IPS-15b (cell line): ENCODE measurements at regions not wholly inside any gene's neighbourhood (a gene's known extent, or its start where the extent isn't known, plus 50 kb on each side); places are given as distances from the start of the nearest gene placed in this dataset.

Experiments
- H3K27me3 ChIP-seq: one replicate; pipeline ENCODE4 v1.6.1; 2013; ENCODE audit warnings: low read length; ENCODE audit not compliant: control insufficient read depth, insufficient read depth
- H3K36me3 ChIP-seq: one replicate; pipeline ENCODE4 v1.6.1; 2013; ENCODE audit warnings: low read length; ENCODE audit not compliant: control insufficient read depth, insufficient read depth
- H3K4me1 ChIP-seq: one replicate; pipeline ENCODE4 v1.6.1; 2013; ENCODE audit warnings: mild to moderate bottlenecking, low read length; ENCODE audit not compliant: control insufficient read depth, insufficient read depth
- H3K4me3 ChIP-seq: one replicate; pipeline ENCODE4 v1.5.1; 2013; ENCODE audit warnings: low read depth, low read length
- H3K9ac ChIP-seq: one replicate; pipeline ENCODE4 v1.6.1; 2013; ENCODE audit warnings: low read depth, mild to moderate bottlenecking, low read length
- H3K9me3 ChIP-seq: one replicate; pipeline ENCODE4 v1.6.1; 2013; ENCODE audit warnings: mild to moderate bottlenecking, low read length; ENCODE audit not compliant: control insufficient read depth, insufficient read depth

- Histone ChIP-seq H3K36me3 (no peaks in the 10 kb centered on the region), H3K27me3 (no peaks in the 10 kb centered on the region), H3K4me3 (no peak overlapping the region), H3K9ac (no peak overlapping the region), H3K4me1 (peaks cover 3% of the 10 kb centered on the region), H3K9me3 (no peaks in the 10 kb centered on the region)
These were observed 462.3 kb downstream of the PTPRU start for GRCh38 chr1:29698626-29699025.

DNA sequence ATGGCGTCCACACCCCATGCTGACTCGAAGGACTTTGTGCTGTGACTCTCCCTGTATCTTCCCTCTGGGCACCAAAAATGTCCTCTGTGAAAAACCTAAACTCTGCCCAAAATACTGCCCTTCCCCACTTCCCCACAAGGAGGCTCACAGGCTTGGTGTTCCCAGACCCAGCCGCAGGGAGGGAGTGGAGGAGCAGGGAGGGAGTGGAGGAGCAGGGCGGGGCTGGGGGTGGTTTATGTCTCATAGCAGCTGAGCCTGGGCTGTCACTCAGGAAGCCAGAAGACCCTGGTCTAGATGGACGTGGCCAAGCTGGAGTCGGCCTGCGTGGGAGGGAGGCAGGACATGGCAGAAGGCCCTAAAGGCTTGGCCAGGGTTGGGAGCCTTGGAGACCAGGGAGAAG is 461.7 kb downstream of the PTPRU start:
- Histone ChIP-seq H3K9ac (no peak overlapping the region), H3K4me1 (peaks cover 3% of the 10 kb centered on the region), H3K4me3 (no peak overlapping the region), H3K9me3 (no peaks in the 10 kb centered on the region), H3K27me3 (no peaks in the 10 kb centered on the region), H3K36me3 (no peaks in the 10 kb centered on the region)

GRCh38 chr1:29697391-29697780 is 461.1 kb downstream of the PTPRU start:
- no peak overlapping the region for H3K9ac ChIP-seq
- no peaks in the 10 kb centered on the region for H3K27me3 ChIP-seq

DNA sequence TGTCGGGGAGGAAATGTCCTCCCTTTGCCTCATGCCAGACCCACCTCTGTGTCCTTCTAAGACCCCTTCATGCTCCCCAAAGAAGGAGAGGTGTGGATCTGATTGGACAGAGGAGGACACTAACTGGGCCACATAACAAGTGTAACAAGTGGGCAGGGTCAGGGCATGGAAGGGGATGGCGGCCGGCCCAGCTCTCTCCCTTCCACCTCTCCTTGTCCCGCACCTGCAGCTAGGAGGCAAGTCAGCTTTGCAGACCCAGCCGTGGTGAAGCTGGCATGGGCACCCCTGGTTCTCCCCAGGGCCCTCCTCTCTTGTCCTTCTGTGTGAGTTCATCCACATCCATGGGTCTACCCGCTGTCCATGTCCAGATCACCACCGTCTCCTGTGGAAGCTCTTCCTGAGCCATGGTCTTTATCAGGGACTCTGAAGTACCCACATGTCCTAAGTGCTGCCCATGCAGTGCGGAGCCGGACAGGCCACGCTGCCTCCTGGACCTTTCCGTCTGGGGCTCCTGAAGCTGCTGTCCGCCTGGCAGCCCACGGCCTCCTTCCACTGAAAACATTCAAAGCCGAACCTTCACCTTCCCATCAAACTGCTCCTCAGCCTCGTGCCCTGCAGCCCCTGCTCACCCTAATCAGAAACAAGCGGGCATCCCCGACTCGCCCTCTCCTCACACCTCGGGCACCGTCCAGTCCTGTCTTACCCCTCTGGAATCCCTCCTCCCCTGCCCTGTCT is 460.5 kb downstream of the PTPRU start:
- no peak overlapping the region for H3K9ac ChIP-seq
- H3K4me1 ChIP-seq: peaks cover 3% of the 10 kb centered on the region
- no peaks in the 10 kb centered on the region for H3K27me3 ChIP-seq
- no peaks in the 10 kb centered on the region for H3K36me3 ChIP-seq
- H3K9me3 ChIP-seq: no peaks in the 10 kb centered on the region
- no peak overlapping the region for H3K4me3 ChIP-seq

More at GRCh38 chr1:29697391-29697780, 461.1 kb downstream of the PTPRU start:
- no peaks in the 10 kb centered on the region for H3K9me3 ChIP-seq
- H3K4me1 ChIP-seq: peaks cover 3% of the 10 kb centered on the region
- H3K36me3 ChIP-seq: no peaks in the 10 kb centered on the region
- no peak overlapping the region for H3K4me3 ChIP-seq

DNA sequence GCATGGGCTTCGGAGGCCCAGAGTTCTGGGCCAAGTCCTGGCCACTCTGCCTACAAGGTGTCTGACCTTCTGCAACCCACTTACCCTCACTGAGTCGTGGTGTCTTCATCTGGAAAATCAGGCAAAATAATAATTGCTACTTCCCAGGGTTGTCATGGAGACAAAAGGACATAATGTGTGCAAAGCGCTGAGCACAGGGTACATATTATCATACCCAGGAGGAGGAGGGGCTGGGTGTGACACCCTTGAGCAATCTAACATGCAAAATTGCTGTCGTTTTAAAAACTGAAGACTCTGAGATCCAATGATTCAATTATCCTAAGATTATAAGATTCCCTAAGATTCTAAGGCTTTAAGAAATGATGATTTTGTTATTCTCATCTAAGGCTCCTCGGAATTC is 459.5 kb downstream of the PTPRU start:
- Histone ChIP-seq H3K9me3 (no peaks in the 10 kb centered on the region), H3K9ac (no peak overlapping the region), H3K27me3 (no peaks in the 10 kb centered on the region), H3K4me1 (peaks cover 3% of the 10 kb centered on the region), H3K36me3 (no peaks in the 10 kb centered on the region), H3K4me3 (no peak overlapping the region)

DNA sequence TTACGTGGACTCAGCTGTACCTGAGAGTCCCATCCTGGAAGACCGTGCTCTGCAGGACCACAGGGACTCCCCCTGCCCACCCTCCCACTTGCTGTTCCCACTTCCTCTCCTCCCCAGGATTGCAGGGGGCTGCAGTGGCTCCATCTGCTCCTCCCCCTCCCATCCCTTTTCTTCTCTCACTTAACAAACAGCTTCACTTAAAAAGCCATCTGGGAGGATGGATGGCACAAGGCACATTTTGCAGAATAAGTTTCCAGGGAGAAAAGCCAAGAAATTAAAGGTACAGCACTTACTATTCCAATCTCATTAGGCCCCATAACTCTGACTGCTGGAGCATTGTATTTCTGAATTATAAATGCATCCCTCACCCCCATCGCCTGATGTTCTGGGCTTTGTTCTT is 458.7 kb downstream of the PTPRU start:
- Histone ChIP-seq H3K27me3 (peaks cover 3% of the 10 kb centered on the region), H3K9me3 (no peaks in the 10 kb centered on the region), H3K9ac (no peak overlapping the region), H3K36me3 (no peaks in the 10 kb centered on the region), H3K4me3 (no peak overlapping the region), H3K4me1 (peaks cover 3% of the 10 kb centered on the region)

- no peaks in the 10 kb centered on the region for H3K4me1 ChIP-seq
- no peaks in the 10 kb centered on the region for H3K9me3 ChIP-seq
- no peaks in the 10 kb centered on the region for H3K36me3 ChIP-seq
- no peak overlapping the region for H3K9ac ChIP-seq
- peaks cover 3% of the 10 kb centered on the region for H3K27me3 ChIP-seq
- no peak overlapping the region for H3K4me3 ChIP-seq
These were observed 455.2 kb downstream of the PTPRU start for GRCh38 chr1:29691499-29691898.

DNA sequence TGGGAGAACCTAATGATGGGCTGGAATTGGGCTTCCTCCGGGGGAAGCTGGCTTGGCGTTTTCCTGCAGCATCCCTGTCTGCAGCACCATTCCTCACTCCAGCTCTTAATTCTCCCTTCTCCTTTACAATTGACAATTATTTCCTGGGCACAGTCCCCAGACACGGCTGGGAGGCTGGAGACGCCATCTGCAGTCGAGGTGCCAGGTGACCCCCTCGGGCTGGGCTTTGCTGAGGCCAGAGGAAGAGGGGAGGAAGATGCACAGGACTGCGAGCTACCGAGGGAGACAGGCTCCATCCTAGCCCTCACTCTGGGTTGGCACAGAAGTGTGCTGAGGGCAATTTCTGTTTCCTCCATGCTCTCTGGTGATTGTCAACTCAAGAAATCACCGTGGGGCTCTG is 453.8 kb downstream of the PTPRU start:
- Histone ChIP-seq H3K9ac (no peak overlapping the region), H3K4me1 (no peaks in the 10 kb centered on the region), H3K27me3 (peaks cover 3% of the 10 kb centered on the region)

DNA sequence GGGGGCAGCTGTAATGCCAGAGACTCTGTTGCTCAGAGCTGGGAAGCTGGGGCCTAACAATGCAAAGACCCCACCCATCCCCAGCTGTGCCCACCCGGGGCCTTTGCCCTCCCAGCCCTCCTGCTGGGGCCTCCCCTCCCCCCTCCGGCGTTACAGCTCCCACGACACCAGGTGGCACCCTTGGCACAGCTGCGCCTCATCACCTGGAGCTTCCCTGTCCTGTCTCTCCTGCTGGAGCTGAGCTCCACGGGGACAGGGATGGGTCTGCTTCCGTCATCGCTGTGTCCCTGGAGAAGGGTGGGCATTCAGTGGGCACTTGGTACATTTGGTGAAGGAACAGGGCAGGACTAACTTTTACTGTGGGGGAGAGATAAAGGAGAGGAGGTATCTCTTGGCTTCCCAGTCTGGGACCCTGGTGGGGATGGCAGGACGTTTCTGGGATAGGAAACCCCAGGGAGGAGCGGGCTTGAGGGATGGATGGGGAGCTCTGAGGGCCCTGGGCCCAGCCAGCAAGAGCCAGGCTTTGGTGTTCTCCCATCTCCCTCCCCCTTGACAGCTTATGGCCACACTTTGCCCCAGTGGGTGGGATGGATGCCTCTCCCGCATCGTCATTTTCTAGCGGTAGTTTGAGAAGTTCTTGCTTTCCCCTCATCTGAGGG is 453.2 kb downstream of the PTPRU start:
- Histone ChIP-seq H3K4me3 (no peak overlapping the region), H3K9ac (no peak overlapping the region), H3K9me3 (no peaks in the 10 kb centered on the region), H3K4me1 (no peaks in the 10 kb centered on the region), H3K27me3 (peaks cover 3% of the 10 kb centered on the region), H3K36me3 (no peaks in the 10 kb centered on the region)

More for the DNA sequence above, 453.8 kb downstream of the PTPRU start:
- Histone ChIP-seq H3K4me3 (no peak overlapping the region), H3K36me3 (no peaks in the 10 kb centered on the region), H3K9me3 (no peaks in the 10 kb centered on the region)

DNA sequence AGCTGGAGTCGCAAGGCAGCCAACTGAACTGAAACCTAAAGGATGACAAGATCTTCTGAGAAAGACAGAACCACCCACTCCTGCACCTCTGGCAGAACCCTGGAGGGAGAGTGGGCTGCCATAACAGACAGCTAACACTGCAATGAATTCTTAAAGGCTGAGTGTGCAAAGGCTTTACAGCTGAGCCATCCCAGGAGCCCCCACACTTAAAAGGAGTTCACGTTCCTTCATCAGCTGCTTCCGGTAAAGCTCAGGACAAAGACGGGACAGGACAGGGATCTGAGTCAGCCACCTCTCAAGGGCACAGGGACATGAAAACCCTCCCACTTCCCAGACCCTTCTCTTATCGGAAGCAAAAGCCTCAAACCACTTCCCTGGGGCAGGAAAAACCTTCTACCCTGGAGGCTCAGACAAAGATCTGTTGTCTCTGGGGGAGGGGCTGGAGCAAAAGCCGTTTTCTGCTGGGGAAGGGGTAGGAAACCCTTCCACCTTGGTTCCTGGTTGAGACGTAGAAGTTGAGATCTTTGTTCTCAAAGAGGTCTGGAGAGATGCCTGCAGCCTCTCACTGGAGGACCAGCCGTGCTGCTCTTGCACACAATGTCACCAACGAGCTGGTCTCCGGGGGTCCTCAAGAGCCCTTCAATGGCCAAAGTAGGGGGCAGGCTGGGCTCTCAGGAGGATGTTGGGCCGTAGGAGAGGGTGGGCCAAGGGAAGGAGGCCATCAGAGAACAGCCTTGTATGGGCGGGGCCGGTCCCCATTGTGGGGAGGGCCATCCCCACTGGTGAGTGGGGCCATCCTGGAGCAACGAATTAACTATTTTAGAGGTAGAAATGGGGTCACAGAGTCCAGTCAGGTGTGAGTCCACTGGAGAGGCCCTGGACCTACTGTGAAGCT is 452.4 kb downstream of the PTPRU start:
- Histone ChIP-seq H3K36me3 (no peaks in the 10 kb centered on the region), H3K27me3 (peaks cover 3% of the 10 kb centered on the region), H3K9ac (no peak overlapping the region), H3K9me3 (no peaks in the 10 kb centered on the region), H3K4me3 (no peak overlapping the region), H3K4me1 (no peaks in the 10 kb centered on the region)

DNA sequence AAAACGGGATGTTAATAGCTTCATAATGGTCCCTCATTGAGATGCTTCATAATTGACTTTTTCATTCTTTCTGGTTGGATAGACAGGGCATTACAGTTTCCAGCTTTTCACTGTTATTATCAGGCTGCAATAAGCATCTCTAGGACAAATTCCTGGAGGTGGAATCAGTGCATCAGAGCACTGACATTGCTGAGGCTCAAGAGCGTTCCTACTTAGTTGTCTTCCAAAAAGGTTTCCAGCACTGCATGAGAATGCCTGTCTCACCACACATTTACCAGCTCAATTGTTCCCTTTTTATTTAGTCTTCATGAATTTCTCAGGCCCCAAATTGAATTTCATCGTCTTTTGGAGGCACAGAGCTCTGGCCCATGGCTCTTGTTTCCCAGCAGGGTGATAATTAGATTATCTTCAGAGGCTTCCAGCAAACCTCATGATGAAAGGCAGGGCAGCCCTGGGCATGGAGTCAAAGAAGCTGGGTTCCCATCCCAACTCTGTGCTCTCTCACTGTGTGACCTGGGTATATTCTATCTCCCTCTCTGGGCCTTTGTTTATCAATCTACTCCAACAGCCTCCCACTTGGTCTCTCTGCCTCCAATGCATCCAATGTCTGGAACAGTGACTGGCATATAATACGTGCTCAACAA is 451.4 kb downstream of the PTPRU start:
- H3K36me3 ChIP-seq: no peaks in the 10 kb centered on the region
- H3K9ac ChIP-seq: no peak overlapping the region
- H3K9me3 ChIP-seq: no peaks in the 10 kb centered on the region
- no peaks in the 10 kb centered on the region for H3K4me1 ChIP-seq
- H3K4me3 ChIP-seq: no peak overlapping the region
- peaks cover 3% of the 10 kb centered on the region for H3K27me3 ChIP-seq
